ENCODE measurements at regions not wholly inside any gene's neighbourhood (a gene's known extent, or its start where the extent isn't known, plus 50 kb on each side); places are given as distances from the start of the nearest gene placed in this dataset.

DNA sequence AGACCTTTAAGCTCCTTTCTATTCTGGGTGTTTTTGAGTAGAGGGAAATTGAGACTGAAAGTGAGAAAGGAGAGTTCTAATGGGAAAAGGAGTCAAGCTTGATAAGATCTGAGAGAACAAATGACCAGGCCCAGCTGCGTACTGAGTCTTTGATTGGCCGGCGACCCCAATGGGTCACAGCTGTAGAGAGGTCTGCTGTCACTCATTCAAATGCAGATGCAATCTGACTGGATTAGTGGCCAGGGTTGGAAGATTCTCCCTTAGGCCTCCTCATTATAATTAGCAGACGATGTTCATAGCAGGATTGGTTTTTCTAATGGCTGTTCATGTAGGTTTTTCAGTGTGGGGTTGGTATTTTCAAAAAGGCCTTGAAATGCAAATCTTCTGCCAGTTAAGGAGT, 127.2 kb upstream of the SLC25A13 start:
- ChIA-PET CTCF (no interaction called here), POLR2A (ENCODE audit: low non-redundant PET) (no interaction called here)
- Histone ChIP-seq H3K27ac (ENCODE audit: low read depth, low read length, poor library complexity, severe bottlenecking) (no peak overlapping the region), H3K9me3 (ENCODE audit: low read depth, low read length, poor library complexity, severe bottlenecking) (no peaks in the 10 kb centered on the region), H3K4me3 (ENCODE audit: low read depth, low read length, poor library complexity, severe bottlenecking) (no peak overlapping the region), H3K36me3 (ENCODE audit: insufficient read depth, low read length, poor library complexity, severe bottlenecking) (no peaks in the 10 kb centered on the region), H3K27me3 (replicated peaks; ENCODE audit: insufficient read depth, low read depth, low read length, poor library complexity) (no peaks in the 10 kb centered on the region), H3K4me1 (ENCODE audit: insufficient read depth, low read length, poor library complexity, severe bottlenecking) (no peaks in the 10 kb centered on the region)
- no peak for TF ChIP-seq EZH2 (IDR thresholded peaks at IDR 0.05; ENCODE audit: borderline replicate concordance, low read depth, low read length, poor library complexity, severe bottlenecking)
- TF ChIP-seq, protein P1, sequence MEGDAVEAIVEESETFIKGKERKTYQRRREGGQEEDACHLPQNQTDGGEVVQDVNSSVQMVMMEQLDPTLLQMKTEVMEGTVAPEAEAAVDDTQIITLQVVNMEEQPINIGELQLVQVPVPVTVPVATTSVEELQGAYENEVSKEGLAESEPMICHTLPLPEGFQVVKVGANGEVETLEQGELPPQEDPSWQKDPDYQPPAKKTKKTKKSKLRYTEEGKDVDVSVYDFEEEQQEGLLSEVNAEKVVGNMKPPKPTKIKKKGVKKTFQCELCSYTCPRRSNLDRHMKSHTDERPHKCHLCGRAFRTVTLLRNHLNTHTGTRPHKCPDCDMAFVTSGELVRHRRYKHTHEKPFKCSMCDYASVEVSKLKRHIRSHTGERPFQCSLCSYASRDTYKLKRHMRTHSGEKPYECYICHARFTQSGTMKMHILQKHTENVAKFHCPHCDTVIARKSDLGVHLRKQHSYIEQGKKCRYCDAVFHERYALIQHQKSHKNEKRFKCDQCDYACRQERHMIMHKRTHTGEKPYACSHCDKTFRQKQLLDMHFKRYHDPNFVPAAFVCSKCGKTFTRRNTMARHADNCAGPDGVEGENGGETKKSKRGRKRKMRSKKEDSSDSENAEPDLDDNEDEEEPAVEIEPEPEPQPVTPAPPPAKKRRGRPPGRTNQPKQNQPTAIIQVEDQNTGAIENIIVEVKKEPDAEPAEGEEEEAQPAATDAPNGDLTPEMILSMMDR (conservative IDR thresholded peaks at IDR 0.05; ENCODE audit: low read depth, low read length): no peak
- intact Hi-C loops (cut with micrococcal nuclease; ENCODE audit: unreplicated experiment): no loop called here
- DNase-seq (ENCODE audit: low spot score): no peak
- no TSS peak for BruUV-seq (replicated peaks)

DNA sequence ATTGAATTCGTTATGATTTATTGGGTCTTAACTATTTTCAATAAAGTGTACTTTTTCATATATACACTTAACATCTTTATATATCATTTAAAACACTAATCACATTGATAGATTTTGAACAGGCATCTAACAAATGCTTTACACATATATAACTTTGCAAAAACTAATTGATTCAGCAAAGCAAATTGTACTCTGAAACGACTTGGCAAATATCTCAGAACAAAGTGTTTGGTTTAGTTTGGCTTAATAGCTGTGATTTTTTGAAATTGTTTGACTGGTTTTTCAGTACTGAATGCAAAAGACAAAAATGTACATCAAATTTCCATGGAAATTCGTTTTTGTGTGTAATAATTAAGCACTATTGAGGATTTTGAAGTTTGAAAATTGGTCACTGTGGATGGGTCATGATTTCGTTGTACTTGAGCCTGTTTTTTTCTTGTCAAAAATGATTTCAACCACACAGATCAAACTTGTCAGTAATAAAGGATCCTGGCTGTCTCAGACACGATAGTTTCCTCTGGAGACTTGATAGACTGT, 125.3 kb upstream of the SLC25A13 start:
- ChIA-PET POLR2A (ENCODE audit: low non-redundant PET) (no interaction called here), CTCF (no interaction called here)
- no peaks in the 10 kb centered on the region for H3K36me3 ChIP-seq (ENCODE audit: insufficient read depth, low read length, poor library complexity, severe bottlenecking)
- no peak for DNase-seq (ENCODE audit: low spot score)
- no peaks in the 10 kb centered on the region for H3K27me3 ChIP-seq (replicated peaks; ENCODE audit: insufficient read depth, low read depth, low read length, poor library complexity)
- TF ChIP-seq, protein P1 (conservative IDR thresholded peaks at IDR 0.05; ENCODE audit: low read depth, low read length): no peak
- TF ChIP-seq EZH2 (IDR thresholded peaks at IDR 0.05; ENCODE audit: borderline replicate concordance, low read depth, low read length, poor library complexity, severe bottlenecking): no peak
- H3K27ac ChIP-seq (ENCODE audit: low read depth, low read length, poor library complexity, severe bottlenecking): no peak overlapping the region
- intact Hi-C loops (cut with micrococcal nuclease; ENCODE audit: unreplicated experiment): no loop called here
- BruUV-seq (replicated peaks): no TSS peak
- H3K9me3 ChIP-seq (ENCODE audit: low read depth, low read length, poor library complexity, severe bottlenecking): no peaks in the 10 kb centered on the region
- H3K4me3 ChIP-seq (ENCODE audit: low read depth, low read length, poor library complexity, severe bottlenecking): no peak overlapping the region
- H3K4me1 ChIP-seq (ENCODE audit: insufficient read depth, low read length, poor library complexity, severe bottlenecking): no peaks in the 10 kb centered on the region

DNA sequence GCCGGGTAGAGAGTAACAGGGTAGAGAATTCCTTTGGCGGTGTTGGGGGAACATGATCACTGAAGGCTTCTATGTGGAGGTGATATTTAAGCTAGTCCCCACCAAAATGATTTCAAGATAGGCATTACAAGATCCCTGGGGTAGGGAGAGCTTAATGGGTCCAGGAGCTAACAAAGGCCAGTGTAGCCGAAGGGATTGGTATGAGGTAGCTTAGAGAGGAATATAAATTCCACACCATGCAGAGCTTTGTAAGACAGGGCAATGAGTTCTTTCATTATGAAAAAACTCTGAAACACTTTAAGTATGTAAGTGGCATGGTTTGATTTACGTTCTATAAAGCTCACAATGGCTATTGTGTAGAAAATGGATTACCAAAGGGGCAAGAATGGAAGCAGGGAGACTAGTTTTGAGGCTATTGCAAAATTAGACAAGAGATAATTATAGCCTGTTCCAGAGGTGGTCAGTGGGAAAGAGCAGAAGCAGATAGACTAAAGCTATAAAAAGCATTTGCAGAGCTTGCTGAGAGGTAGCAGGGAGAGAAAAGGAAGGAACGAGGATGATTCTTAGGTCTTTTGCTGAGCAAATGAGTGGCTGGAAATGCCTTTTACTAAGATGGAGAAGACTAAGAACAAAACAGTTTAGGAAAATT, 119.7 kb upstream of the SLC25A13 start:
- H3K4me1 ChIP-seq (ENCODE audit: insufficient read depth, low read length, poor library complexity, severe bottlenecking): no peaks in the 10 kb centered on the region
- no TSS peak for BruUV-seq (replicated peaks)
- no peak overlapping the region for H3K4me3 ChIP-seq (ENCODE audit: low read depth, low read length, poor library complexity, severe bottlenecking)
- no peaks in the 10 kb centered on the region for H3K9me3 ChIP-seq (ENCODE audit: low read depth, low read length, poor library complexity, severe bottlenecking)
- DNase-seq (ENCODE audit: low spot score): no peak
- H3K27ac ChIP-seq (ENCODE audit: low read depth, low read length, poor library complexity, severe bottlenecking): no peak overlapping the region
- TF ChIP-seq EZH2 (IDR thresholded peaks at IDR 0.05; ENCODE audit: borderline replicate concordance, low read depth, low read length, poor library complexity, severe bottlenecking): no peak
- TF ChIP-seq, protein P1 (conservative IDR thresholded peaks at IDR 0.05; ENCODE audit: low read depth, low read length): no peak
- H3K36me3 ChIP-seq (ENCODE audit: insufficient read depth, low read length, poor library complexity, severe bottlenecking): no peaks in the 10 kb centered on the region
- intact Hi-C loops (cut with micrococcal nuclease; ENCODE audit: unreplicated experiment): no loop called here
- H3K27me3 ChIP-seq (replicated peaks; ENCODE audit: insufficient read depth, low read depth, low read length, poor library complexity): no peaks in the 10 kb centered on the region
- POLR2A ChIA-PET (ENCODE audit: low non-redundant PET): no interaction called here
- CTCF ChIA-PET: no interaction called here

Data from A673 (cell line).